H9 (cell line): ENCODE measurements at regions not wholly inside any gene's neighbourhood (a gene's known extent, or its start where the extent isn't known, plus 50 kb on each side); places are given as distances from the start of the nearest gene placed in this dataset.

Source experiments
- DNase-seq: peaks from one replicate; pipeline ENCODE4 v3.0.0-alpha.2; 2017
- H2AFZ ChIP-seq: one replicate; pipeline ENCODE4 v1.6.1; 2013; ENCODE audit warnings: mild to moderate bottlenecking, low read length, control low read depth, moderate library complexity
- H2AK5ac ChIP-seq: 2 replicates; pipeline ENCODE4 v1.6.1; 2013; ENCODE audit warnings: low read length, control low read depth, mixed read lengths; ENCODE audit not compliant: insufficient read length
- H2BK120ac ChIP-seq: one replicate; pipeline ENCODE4 v1.6.1; 2013; ENCODE audit warnings: low read depth, mild to moderate bottlenecking, low read length, control low read depth, inconsistent platforms; ENCODE audit not compliant: poor library complexity, severe bottlenecking
- H2BK12ac ChIP-seq: 2 replicates; pipeline ENCODE4 v1.6.1; 2013; ENCODE audit warnings: low read length, control low read depth, mixed read lengths, low read depth; ENCODE audit not compliant: insufficient read length
- H2BK15ac ChIP-seq: 2 replicates; pipeline ENCODE4 v1.6.1; 2013; ENCODE audit warnings: low read depth, low read length, control low read depth
- H2BK20ac ChIP-seq: one replicate; pipeline ENCODE4 v1.6.1; 2013; ENCODE audit warnings: low read depth, mild to moderate bottlenecking, low read length, control low read depth, inconsistent platforms; ENCODE audit not compliant: poor library complexity, severe bottlenecking
- H2BK5ac ChIP-seq: 2 replicates; pipeline ENCODE4 v1.6.1; 2013; ENCODE audit warnings: low read length, control low read depth, mixed read lengths; ENCODE audit not compliant: insufficient read length
- H3K14ac ChIP-seq: 2 replicates; pipeline ENCODE4 v1.6.1; 2013; ENCODE audit warnings: low read length, control low read depth; ENCODE audit not compliant: insufficient read depth
- H3K18ac ChIP-seq: 2 replicates; pipeline ENCODE4 v1.6.1; 2013; ENCODE audit warnings: low read depth, mild to moderate bottlenecking, mixed read lengths, low read length, control low read depth; ENCODE audit not compliant: insufficient read length
- H3K23ac ChIP-seq: 2 replicates; pipeline ENCODE4 v1.6.1; 2013; ENCODE audit warnings: low read length, control low read depth, mixed read lengths, low read depth; ENCODE audit not compliant: insufficient read length
- H3K23me2 ChIP-seq: 2 replicates; pipeline ENCODE4 v1.6.1; 2013; ENCODE audit warnings: low read depth, mild to moderate bottlenecking, mixed read lengths, low read length, control low read depth; ENCODE audit not compliant: insufficient read length, poor library complexity, severe bottlenecking
- H3K27ac ChIP-seq: 2 replicates; pipeline ENCODE4 v1.5.1; 2013; ENCODE audit warnings: low read length, control low read depth, mixed read lengths, low read depth; ENCODE audit not compliant: insufficient read length
- H3K27me3 ChIP-seq: 2 replicates; pipeline ENCODE4 v1.6.1; 2013; ENCODE audit warnings: low read length, control low read depth, inconsistent platforms; ENCODE audit not compliant: insufficient read depth
- H3K4ac ChIP-seq: 2 replicates; pipeline ENCODE4 v1.6.1; 2013; ENCODE audit warnings: low read depth, mild to moderate bottlenecking, control low read depth, inconsistent platforms, low read length, moderate library complexity
- H3K4me1 ChIP-seq: 2 replicates; pipeline ENCODE4 v1.6.1; 2013; ENCODE audit warnings: low read length, control low read depth, inconsistent platforms; ENCODE audit not compliant: insufficient read depth
- H3K4me2 ChIP-seq: 2 replicates; pipeline ENCODE4 v1.6.1; 2013; ENCODE audit warnings: low read length, control low read depth, mixed read lengths; ENCODE audit not compliant: insufficient read length, insufficient read depth
- H3K56ac ChIP-seq: 2 replicates; pipeline ENCODE4 v1.6.1; 2013; ENCODE audit warnings: low read depth, mild to moderate bottlenecking, mixed read lengths, low read length, control low read depth; ENCODE audit not compliant: insufficient read length
- H3K79me1 ChIP-seq: 2 replicates; pipeline ENCODE4 v1.6.1; 2013; ENCODE audit warnings: low read depth, mild to moderate bottlenecking, moderate library complexity, low read length, control low read depth, inconsistent platforms; ENCODE audit not compliant: insufficient read depth, poor library complexity, severe bottlenecking
- H3K79me2 ChIP-seq: 2 replicates; pipeline ENCODE4 v1.6.1; 2013; ENCODE audit warnings: low read length, control low read depth, inconsistent platforms; ENCODE audit not compliant: insufficient read depth
- H3K9ac ChIP-seq: 2 replicates; pipeline ENCODE4 v1.6.1; 2013; ENCODE audit warnings: low read length, control low read depth, mixed read lengths; ENCODE audit not compliant: insufficient read length; ENCODE audit errors: extremely low read depth
- H3K9me3 ChIP-seq: one replicate; pipeline ENCODE4 v1.6.1; 2013; ENCODE audit warnings: low read depth, low read length, inconsistent platforms; ENCODE audit not compliant: control insufficient read depth
- H3T11ph ChIP-seq: one replicate; pipeline ENCODE4 v1.6.1; 2013; ENCODE audit warnings: mild to moderate bottlenecking, low read length, control low read depth, inconsistent platforms
- H4K20me1 ChIP-seq: one replicate; pipeline ENCODE4 v1.6.1; 2013; ENCODE audit not compliant: control insufficient read depth, insufficient read length, insufficient read depth
- H4K5ac ChIP-seq: 2 replicates; pipeline ENCODE4 v1.6.1; 2013; ENCODE audit warnings: low read depth, mild to moderate bottlenecking, mixed read lengths, low read length, control low read depth; ENCODE audit not compliant: insufficient read length
- H4K8ac ChIP-seq: replicated peaks from 2 replicates; pipeline ENCODE4 v1.6.1; 2013; ENCODE audit warnings: low read length, control low read depth, mixed read lengths, low read depth; ENCODE audit not compliant: insufficient read length
- H4K91ac ChIP-seq: 2 replicates; pipeline ENCODE4 v1.6.1; 2013; ENCODE audit warnings: low read depth, mild to moderate bottlenecking, moderate library complexity, mixed read lengths, low read length, control low read depth; ENCODE audit not compliant: insufficient read length
- H3K27ac Mint-ChIP-seq, 3 experiments: 2 replicates in 2 of 3; 3 replicates in 1 of 3; pipeline ENCODE4 v1.8.0; 2020 to 2021; ENCODE audit warnings: mixed read lengths in 3 of 3, mild to moderate bottlenecking in 1 of 3, moderate library complexity in 1 of 3
- H3K27me3 Mint-ChIP-seq: 2 replicates; pipeline ENCODE4 v1.8.0; 2021; ENCODE audit warnings: low read depth, mild to moderate bottlenecking, moderate library complexity, mixed read lengths
- H3K36me3 Mint-ChIP-seq, 3 experiments: 2 replicates in 2 of 3; 3 replicates in 1 of 3; pipeline ENCODE4 v1.8.0; 2020 to 2021; ENCODE audit warnings: low read depth in 3 of 3, mixed read lengths in 3 of 3; ENCODE audit not compliant: insufficient read depth in 1 of 3
- H3K4me1 Mint-ChIP-seq, 2 experiments: 2 replicates each; pipeline ENCODE4 v1.8.0; 2020; ENCODE audit warnings: mixed read lengths in 2 of 2
- H3K4me3 Mint-ChIP-seq, 2 experiments: 2 replicates in 1 of 2; 3 replicates in 1 of 2; pipeline ENCODE4 v1.8.0; 2020 to 2021; ENCODE audit warnings: mild to moderate bottlenecking in 2 of 2, mixed read lengths in 2 of 2, moderate library complexity in 1 of 2
- H3K9me3 Mint-ChIP-seq, 2 experiments: 2 replicates in 1 of 2; 3 replicates in 1 of 2; pipeline ENCODE4 v1.8.0; 2020; ENCODE audit warnings: mild to moderate bottlenecking in 2 of 2, mixed read lengths in 2 of 2, moderate library complexity in 1 of 2
- CTCF ChIP-seq: fragments of 200-600 bp; sonication (generic); conservative IDR thresholded peaks from 3 replicates; pipeline ENCODE4 v1.8.0; 2021; ENCODE audit warnings: antibody characterized with exemption, mild to moderate bottlenecking
- WGBS: extraction: QIAGEN DNeasy Blood & Tissue Kit; methylation state at CpG from one replicate; pipeline ENCODE4 v1.1.7; 2013; ENCODE audit warnings: missing lambda C conversion rate, low lambda C conversion rate, mixed read lengths; ENCODE audit not compliant: insufficient read length; ENCODE audit errors: extremely low coverage; 5-methylcytosine and 5-hydroxymethylcytosine counted together

- Histone ChIP-seq H3K4me2 (no peak overlapping the region), H2BK5ac (no peak overlapping the region), H4K8ac (no peak overlapping the region), H3K79me2 (no peaks in the 10 kb centered on the region), H3K27me3 (no peaks in the 10 kb centered on the region), H4K20me1 (no peaks in the 10 kb centered on the region), H3T11ph (no peak overlapping the region), H2BK120ac (no peak overlapping the region), H3K23ac (no peak overlapping the region), H4K5ac (no peak overlapping the region), H3K9me3 (no peaks in the 10 kb centered on the region), H2BK12ac (no peak overlapping the region), H3K79me1 (no peaks in the 10 kb centered on the region), H2BK20ac (no peak overlapping the region), H3K56ac (no peak overlapping the region), H4K91ac (no peak overlapping the region), H2AK5ac (no peak overlapping the region), H3K23me2 (no peaks in the 10 kb centered on the region), H2AFZ (no peak overlapping the region), H3K27ac (no peak overlapping the region), H3K4ac (no peak overlapping the region), H3K14ac (no peak overlapping the region), H3K9ac (no peak overlapping the region), H3K18ac (no peak overlapping the region), H3K4me1 (no peaks in the 10 kb centered on the region), H2BK15ac (no peak overlapping the region)
- WGBS: no CpG with 5 or more reads among the region's 2 CpGs
- Mint-ChIP-seq H3K9me3 (no peaks in the 10 kb centered on the region; a peak in 1 of 5 replicates), H3K4me1 (peaks cover 3 to 6% of the 10 kb centered on the region in 2 experiments; a peak in 2 of 4 replicates), H3K4me3 (no peak overlapping the region), H3K27ac (no peak overlapping the region), H3K36me3 (no peaks in the 10 kb centered on the region), H3K27me3 (no peaks in the 10 kb centered on the region)
- no peak for DNase-seq
- no peak for TF ChIP-seq CTCF
Observed at GRCh38 chr4:135122457-135122856, 920.9 kb upstream of the PABPC4L start.
